ENCODE measurements at regions not wholly inside any gene's neighbourhood (a gene's known extent, or its start where the extent isn't known, plus 50 kb on each side); places are given as distances from the start of the nearest gene placed in this dataset.

GRCh38 chr20:29085625-29086024 is 2171.8 kb upstream of the DEFB115 start:
- no peak for TF ChIP-seq CTCF (IDR thresholded peaks at IDR 0.05; ENCODE audit: low read depth, low read length, poor library complexity, severe bottlenecking)
- TF ChIP-seq EZH2phosphoT487 (IDR thresholded peaks at IDR 0.05; ENCODE audit: borderline replicate concordance, low read length): no peak
